A549 (cell line): ENCODE measurements at regions not wholly inside any gene's neighbourhood (a gene's known extent, or its start where the extent isn't known, plus 50 kb on each side); places are given as distances from the start of the nearest gene placed in this dataset.

Experiments used
- CHD2 ChIP-seq: fragments of 150-350 bp; IDR thresholded peaks from 2 replicates; pipeline ENCODE4 v1.6.1; 2014; ENCODE audit warnings: low read length; ENCODE audit not compliant: partially characterized antibody
- CTCF ChIP-seq: fragments of >200 bp; sonication (Bioruptor Twin); formaldehyde crosslinking; IDR thresholded peaks from 3 replicates; pipeline ENCODE4 v1.5.1; 2016
- EP300 ChIP-seq, 2 experiments: fragments of >200 bp; sonication (Bioruptor Twin); formaldehyde crosslinking; IDR thresholded peaks; 2 replicates in 1 of 2; 3 replicates in 1 of 2; pipeline ENCODE4 v1.6.1; 2016 to 2017
- MAFK ChIP-seq: fragments of 450-650 bp; IDR thresholded peaks from 2 replicates; pipeline ENCODE4 v1.6.1; 2014; ENCODE audit not compliant: partially characterized antibody
- MAX ChIP-seq: IDR thresholded peaks from 2 replicates; pipeline ENCODE4 v1.6.1; 2012
- NPAS2 ChIP-seq: fragments of 250-450 bp; sonication (Bioruptor Pico); IDR thresholded peaks from 2 replicates; pipeline ENCODE4 v1.8.0; 2022; ENCODE audit warnings: mild to moderate bottlenecking, moderate library complexity, borderline replicate concordance
- POLR2A ChIP-seq: IDR thresholded peaks from 2 replicates; pipeline ENCODE4 v1.6.1; 2012; ENCODE audit warnings: mild to moderate bottlenecking, low read length
- POLR2AphosphoS2 ChIP-seq: conservative IDR thresholded peaks from 2 replicates; pipeline ENCODE4 v1.6.1; 2012; ENCODE audit warnings: low read length, improper control_type of control experiment, inconsistent platforms
- TP53 ChIP-seq: fragments of 250-450 bp; sonication (Bioruptor Pico); IDR thresholded peaks from 2 replicates; pipeline ENCODE4 v1.5.0; 2021; ENCODE audit warnings: mild to moderate bottlenecking, moderate library complexity
- ZC3H11A ChIP-seq: fragments of 450-650 bp; IDR thresholded peaks from 2 replicates; pipeline ENCODE4 v1.6.1; 2014; ENCODE audit warnings: antibody characterized with exemption, mild to moderate bottlenecking
- ZSCAN20 ChIP-seq: fragments of 250-450 bp; sonication (Bioruptor Pico); IDR thresholded peaks from 2 replicates; pipeline ENCODE4 v1.8.0; 2022; ENCODE audit warnings: mild to moderate bottlenecking, moderate library complexity

GRCh38 chr4:181687116-181687515, 556.1 kb upstream of the TENM3 start:
- no peak for TF ChIP-seq CTCF
- TF ChIP-seq POLR2A = no peak
- no peak for TF ChIP-seq NPAS2 (CRISPR knock-in tag)
- TF ChIP-seq EP300 (IDR thresholded peaks at IDR 0.05) = no peak
- no peak for TF ChIP-seq CHD2
- no peak for TF ChIP-seq MAFK
- no peak for TF ChIP-seq MAX
- TF ChIP-seq ZSCAN20 (CRISPR knock-in tag) = no peak
- no peak for TF ChIP-seq POLR2AphosphoS2
- TF ChIP-seq TP53 (CRISPR knock-in tag) = no peak
- no peak for TF ChIP-seq ZC3H11A
